Activated naive CD8-positive, alpha-beta T cell treated with anti-CD3 and anti-CD28 coated beads, Interleukin-2, amount 50 U/mL, for 16 hours (primary cell): ENCODE measurements at regions not wholly inside any gene's neighbourhood (a gene's known extent, or its start where the extent isn't known, plus 50 kb on each side); places are given as distances from the start of the nearest gene placed in this dataset.

Experiments used
- DNase-seq: peaks from one replicate; pipeline ENCODE4 v3.0.0-alpha.2; 2020; ENCODE audit warnings: low read depth, low spot score

DNA sequence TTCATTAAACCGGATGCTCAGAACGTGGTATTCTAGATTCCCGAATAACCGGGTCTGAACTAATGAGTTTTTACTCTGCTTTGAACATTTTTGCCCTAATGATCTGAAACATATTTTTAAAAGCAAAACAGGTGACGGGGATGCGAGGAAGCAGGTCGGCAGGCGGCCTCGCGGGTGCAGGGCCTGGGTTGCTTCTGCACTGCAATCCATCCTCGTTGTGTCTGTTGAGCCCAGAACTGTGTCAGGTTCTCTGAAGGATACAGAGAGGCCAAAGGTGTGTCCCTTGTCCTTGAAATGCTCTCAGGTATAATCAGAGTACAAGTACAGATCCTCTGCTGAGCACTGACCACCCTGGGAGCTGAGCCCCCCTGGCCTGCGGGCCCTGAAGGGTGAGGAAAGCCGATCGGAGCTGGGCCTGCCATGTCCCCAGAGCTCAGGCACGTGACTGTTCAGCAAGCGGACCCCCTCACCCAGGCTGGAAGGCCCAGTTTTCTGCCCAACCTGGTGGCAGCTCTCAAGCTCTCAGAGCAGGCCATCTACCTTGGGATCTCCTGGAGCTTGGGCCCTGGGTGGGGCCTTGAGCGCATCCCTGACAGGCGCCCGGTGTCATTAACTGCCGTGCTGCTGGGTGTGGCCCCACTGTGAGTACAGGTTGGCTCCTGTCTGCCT lies 151.8 kb downstream of the OLFM1 start:
- DNase-seq = no peak

DNA sequence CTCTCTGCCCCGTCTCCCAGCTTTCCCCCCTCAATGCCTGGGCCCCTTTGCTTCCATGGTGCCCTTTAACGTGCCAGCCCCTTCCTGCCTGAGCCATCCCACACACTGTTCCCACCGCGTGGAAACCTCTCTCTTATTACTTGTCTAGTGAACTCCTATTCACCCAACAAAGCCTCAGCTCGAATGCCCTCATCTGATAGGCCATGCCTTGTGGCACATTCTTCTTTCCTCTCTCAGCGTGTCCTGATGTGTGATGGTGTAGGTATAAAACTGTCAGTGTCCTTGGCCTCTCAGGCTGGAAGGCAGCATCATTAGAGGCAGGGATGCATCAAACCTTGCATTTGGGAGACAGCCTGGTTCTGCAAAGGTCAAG lies 152.3 kb downstream of the OLFM1 start:
- no peak for DNase-seq

DNA sequence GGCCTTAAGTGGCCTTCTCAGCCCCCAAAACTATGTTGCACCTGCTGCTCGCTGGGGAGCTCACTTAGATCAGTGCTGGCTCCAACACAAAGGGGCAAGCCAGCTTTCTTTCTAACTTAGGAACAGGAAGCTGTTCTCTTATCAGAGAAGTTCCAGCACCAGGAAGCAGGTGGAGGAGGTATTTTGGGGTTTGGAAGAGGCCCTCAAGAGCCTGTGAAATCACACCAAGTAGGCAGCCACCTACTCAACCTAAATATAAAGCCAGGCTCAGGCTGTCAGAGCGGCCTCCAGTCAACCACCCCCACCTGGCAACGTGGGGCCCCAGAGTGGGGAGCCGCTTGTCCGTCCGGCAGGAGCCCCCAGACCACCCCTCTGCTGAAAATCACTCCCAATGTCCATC lies 152.8 kb downstream of the OLFM1 start:
- DNase-seq = no peak

DNA sequence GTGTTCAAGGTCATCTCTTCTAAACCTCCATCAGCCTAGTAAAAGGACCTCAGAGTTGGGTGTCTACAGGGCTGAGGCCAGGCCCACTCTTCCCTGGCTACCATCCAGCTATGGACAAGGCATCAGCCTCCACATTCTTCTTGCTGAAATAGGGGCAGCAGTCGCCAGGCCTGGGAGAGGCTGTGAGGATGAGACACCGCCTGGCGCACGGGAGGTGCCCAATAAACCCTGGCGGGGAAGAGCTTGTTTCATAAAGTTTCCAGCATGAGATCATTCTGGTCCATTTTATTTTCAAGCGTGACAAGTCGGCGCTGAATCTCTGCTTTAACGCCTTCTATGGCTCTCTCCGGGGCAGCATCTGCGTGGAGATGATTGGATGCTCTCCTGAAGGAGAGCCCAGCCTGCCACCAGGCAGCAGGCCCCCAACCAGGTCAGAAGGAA lies 153.4 kb downstream of the OLFM1 start:
- no peak for DNase-seq

DNA sequence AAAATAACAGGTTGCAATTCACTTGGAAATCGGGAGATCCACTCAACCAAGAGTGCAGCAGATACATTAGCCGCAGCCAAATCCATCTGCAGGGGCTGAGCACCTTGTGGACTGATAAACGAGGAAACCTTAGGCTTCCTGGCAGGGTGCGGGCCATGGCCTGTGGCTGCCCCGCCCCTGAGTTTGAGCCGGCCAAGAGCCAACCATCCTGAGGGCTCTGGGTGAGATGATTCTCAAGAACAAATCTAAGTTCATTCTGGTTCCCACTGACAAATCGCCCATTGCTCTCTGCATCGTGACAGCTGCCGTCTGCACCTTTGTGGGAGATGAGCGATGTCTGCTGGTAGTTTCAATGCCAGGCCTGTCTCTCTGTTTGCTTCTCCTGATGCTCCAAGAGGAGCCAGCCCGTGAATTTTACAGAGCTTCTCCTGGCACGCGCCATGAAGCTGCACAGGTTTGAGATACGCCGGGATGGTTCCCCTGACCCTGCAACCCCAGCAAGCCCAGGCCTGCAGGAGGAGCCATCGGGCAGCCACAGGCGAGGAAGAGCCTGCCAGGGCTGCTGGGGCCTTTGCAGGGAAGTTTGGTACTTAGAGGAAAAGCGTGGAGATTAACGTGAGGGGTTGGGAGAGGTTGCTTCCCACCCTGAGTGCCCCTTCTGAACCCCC lies 154.0 kb downstream of the OLFM1 start:
- DNase-seq = no peak

DNA sequence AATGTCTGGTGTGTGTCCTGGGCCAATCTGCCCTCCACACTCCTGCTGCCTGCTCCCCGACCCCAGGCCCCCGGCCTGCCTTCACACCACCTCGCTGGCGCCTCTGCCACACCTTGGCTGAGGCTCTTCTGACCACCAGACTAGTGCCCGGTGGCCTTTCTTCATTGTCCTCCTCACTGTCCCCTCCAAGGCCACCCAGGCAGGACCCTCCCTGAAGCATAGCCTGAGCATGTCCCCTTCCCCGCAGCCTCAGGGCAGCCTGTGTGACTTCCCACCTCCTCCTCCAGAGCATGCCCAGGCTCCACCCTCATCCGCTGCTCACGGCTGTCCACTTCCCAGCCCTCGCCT lies 154.6 kb downstream of the OLFM1 start:
- DNase-seq = no peak

DNA sequence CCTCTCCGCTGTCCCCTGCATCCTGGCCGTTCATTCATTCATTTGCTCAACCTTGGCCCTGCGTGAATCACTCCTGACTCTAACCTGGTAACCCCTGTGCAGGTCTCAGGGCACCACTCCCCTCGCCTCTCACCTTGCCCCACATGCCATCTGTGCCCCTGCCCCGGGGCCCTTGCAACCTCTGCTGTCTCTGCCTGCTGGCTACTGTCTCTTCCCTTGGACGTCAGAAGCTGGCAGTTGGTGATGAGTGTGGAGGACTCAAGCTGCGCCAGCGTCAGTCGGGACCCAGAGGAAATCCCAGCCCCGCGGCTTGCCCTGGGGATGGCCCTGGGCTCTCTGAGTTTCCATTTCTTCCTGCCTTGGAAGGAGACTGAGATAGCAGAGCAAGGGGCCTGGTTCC lies 154.9 kb downstream of the OLFM1 start:
- no peak for DNase-seq

DNA sequence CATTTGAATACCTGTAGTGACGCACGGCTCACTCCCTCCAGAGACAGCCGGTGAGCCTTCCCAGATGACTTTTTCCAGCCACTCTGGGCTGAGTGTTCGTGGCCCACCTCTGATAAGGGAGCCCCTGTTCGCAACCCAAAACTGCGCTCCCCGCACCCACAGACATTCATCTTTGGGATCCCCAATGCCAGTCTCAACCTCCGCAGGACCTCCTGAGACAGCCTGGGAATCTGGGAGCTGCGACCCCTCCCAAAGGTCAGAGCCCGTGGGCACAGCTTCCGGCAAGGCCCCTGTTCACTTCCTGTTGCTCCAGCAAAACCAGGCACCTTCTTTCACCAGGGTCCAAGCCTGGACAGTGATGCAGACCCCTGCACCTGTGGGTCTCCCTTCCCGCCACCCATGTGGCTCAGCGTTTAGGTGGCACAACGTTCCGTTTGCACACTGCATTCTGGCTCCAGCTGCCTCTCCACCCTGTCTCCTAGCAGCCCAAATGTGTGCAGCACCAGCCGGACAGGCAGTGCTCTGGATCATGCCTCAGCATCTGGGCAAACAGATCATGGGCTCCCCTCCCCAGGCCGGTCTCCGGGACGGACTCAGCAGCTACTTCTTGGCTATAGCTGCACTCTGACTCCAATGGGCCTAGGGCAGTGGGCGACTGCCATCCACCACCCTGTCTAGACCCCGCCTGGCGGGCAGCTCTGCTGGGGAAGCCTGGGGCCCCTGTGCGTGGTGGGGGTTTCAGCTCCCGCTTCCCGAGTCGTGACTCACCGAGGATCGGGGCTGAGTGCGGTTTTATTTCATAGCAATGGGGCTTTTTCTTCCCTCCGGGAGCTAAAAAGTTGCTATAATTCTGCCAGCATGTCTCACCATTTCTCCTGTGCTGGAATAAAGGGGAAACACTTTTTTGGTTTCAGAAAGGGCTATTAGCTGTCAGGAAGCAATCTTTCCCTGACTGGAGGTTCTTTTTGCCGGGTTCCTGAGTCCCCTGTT lies 156.0 kb downstream of the OLFM1 start:
- DNase-seq = no peak

DNA sequence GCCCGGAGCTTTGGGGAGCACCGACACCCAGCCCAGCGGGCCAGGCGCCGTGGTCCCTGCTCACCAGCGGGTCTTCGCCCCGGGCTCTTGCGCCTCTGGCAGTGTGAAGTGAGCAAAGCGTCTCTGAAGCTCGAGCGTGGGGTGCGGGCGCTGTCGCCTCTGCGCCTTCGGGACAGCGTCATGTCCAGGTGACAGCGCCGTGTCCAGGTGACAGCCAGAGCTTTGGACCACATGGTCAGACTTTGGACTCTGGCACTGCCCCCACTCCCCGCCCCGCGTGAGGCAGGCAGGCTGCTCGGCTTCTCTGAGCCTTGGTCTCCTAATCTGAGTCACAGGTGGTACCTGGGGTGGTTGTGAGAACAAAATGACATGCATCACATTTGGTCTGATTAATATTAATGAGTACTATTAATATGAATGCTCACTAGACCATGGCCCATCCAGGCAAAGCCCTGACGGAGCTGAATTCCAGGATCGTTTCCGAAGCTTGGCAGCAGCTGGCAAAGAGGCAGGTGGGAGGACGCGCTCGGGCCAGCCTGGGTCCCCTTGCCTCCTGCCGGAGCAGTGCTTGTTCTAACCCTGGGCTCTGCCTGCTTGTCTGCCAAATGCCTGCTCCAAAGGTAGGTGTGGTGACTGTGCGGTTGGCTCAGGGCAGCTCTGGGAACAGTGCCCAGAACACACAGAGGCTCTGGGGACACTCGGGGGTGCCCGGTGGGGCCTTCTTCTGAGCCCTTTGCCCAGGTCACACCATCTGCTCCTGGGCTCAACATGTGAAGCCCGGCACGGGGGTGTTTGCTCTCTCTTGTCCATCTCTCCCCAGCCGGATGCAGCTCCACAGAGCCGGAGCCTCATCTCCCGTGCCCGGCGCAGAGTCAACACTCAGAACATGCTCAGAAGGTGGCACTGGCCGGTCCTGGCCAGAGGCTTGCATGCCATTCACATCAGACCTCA lies 157.1 kb downstream of the OLFM1 start:
- DNase-seq = no peak

DNA sequence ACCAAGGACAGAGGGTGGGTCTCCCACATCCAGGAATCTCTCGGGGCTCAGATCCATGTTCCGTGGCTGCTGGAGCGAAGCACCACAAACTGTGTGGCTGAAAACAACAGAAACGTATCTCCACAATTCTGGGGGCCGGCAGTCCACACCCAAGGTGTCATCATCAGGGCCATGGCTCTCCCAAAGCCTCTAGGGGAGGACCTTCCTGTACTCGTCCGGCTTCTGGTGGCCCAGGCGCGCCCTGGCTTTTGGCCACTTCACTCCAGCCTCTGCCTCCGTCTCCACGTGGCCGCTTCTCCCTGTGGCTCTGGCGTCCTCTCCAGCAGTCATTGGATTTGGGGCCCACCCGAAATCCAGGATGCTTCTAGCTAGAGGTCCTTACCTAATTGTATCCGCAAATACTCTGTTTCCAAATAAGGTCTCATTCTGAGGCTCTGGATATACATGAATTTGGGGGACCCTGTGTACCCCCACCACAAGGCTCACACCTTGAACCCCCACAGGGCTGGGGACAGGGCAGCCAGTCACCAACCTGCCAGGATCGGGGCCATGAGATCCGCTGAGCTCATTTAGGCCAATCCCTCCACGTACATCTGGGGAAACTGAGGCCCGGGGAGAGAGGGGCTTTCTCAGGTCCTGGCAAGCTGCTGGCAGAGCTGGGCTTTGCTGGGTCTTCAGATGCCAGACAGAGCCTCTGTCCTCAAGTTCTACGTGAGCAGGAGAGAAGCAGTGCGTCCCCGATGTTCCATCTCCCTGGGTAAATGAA lies 158.2 kb downstream of the OLFM1 start:
- DNase-seq = no peak

DNA sequence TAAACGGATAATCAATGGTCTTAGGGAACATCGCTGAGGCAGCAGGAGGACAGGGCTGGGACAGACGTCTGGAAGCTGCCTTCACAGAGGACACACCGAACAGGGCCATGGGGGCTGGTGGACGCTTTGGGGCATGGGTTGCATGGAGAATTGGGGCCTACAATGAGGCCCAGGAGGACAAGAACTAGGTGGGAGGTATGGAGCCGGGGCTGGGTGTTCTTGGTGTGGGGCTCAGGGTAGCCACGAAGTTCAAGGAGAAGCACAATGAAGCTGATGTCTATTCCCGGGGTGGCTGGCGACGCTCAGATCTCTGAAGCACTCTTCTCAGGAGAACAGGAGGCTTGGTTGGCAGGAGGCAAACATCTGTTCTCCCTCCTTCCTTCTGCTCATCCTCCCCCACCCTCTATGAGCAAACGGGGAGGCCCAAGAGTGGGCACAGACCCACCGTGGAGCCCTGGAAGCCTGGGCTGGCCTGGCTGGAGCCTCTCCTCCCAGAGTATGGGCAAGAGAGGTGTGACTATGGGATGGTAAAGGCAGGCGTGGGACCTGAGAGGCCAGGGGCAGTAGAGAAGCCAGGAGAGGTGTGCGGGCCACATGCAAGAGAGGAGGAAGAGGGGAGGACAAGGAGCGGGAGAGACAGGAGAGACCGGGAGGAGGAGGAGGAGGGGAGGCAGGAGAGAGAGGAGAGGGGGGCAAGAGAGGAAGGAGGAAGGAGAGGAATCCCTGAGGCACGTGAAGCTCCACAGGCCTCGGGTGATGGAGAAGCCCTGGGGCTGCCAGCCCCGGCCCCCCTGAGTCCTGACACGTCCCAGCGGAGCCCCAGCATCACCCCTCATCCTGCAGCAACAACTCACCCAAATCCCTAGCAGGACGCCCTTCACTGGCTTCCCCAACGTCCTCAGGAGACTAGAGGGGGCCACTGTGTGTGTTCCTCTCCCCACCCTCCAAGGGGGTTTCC lies 159.1 kb downstream of the OLFM1 start:
- no peak for DNase-seq

DNA sequence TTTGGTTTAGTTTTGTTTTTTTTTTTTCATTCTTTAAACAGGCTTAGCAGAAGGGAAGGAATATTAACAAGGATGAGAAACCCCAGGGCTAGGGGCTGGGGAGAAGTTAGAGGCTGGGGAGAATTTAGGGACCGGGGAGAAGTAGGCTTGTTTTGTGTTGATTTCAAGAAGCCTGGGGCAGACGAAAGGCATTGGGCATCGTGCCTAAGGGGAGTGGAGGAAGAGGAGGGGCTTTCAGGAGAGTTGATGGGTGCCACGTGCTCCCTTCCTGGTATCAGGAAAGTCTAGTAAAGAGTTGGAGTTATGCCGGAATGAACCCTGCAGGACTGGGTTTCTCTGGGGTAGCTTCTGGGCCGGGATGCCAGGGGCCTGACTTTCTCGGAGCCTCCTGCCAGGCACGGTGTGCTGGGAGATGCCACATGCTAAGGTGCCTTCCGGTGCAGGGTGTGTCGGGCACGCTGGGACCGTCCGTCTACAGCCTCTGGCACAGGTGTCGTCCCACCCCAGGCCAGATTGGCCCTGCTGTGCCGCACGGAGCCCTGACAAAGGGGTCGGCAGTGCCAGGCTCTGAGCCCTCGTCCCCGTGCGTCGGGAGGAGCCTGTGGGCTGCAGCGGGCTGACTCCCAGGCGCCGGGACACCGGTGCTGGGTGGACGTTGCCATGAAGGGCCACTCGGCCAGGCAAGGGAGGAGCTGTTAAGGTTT lies 159.9 kb downstream of the OLFM1 start:
- DNase-seq = no peak

DNA sequence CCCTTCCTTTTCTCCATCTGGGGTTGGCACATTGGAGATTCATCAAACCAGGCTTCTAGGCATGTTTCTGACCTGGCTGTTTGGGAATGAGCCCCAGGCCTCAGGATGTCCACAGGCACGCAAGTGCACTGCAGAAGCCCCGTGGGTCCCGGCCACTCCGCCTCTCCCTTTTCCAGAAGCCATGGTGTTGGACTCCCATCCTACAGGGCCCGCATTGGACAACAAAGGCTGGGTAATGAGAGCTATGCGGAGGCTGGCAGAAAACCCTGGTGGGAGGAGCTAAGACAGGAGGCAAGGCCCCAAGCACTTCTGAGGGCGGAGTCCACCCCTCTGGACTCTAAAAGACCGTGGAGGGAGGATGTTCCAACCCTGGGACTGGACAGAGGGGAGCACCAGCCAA lies 160.6 kb downstream of the OLFM1 start:
- DNase-seq = no peak

DNA sequence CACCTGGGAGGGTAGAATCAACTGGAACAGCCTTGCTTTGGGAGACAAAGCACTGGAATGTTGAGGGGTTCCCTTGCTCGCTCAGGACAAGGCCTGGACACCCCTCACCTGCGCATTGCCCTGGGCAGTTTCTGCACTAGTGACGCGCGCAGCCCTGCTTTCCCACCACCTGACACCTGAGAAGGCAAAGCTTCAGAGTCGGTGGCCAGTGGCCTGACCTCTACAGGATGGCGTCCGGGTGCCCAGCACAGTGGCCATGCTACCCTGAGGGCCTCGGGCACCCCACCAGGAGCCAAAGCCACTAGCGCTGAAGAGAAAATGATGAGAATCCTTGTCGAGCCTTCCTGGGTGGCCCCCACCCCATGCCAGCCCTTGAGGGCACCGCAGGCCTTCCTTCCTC lies 161.3 kb downstream of the OLFM1 start:
- no peak for DNase-seq

DNA sequence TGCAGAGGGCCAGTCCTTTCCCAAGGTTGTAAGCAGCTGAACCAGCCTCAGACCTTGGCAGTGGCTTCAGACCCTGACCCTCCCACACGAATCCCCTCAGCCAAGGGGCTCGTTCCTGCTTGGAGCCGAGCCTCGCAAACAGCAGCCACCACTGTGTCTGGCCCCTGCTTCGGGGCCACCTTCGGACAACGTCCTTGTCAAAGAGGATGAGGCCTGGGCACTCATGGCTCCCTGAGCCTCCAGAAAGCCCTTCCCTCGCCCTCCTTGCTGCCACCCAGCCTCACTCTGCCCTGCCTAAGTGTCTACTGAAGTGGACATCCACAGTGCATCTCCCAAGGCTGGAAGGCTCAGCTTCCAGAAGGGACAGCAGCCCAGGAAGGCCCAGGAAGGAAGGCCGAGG lies 161.7 kb downstream of the OLFM1 start:
- DNase-seq = no peak

DNA sequence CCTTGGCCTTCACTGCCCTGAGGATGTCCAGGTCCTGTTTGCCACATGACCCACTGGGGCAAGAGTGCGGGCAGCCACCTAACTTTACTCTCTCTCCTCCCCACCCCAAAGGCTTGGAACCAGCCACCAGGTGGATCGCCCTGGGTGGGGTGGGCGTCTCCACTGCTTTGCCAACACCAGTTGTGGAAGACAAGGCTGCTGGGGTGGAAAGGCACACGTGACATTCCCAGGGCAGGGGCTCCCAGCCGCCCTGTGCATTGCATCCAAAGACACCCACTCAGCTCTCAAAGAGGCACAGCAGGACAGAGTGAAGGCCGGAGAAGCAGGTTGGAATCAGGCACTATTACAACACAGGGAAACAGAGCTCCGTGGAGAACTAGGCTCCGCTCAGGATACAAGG lies 162.2 kb downstream of the OLFM1 start:
- no peak for DNase-seq

DNA sequence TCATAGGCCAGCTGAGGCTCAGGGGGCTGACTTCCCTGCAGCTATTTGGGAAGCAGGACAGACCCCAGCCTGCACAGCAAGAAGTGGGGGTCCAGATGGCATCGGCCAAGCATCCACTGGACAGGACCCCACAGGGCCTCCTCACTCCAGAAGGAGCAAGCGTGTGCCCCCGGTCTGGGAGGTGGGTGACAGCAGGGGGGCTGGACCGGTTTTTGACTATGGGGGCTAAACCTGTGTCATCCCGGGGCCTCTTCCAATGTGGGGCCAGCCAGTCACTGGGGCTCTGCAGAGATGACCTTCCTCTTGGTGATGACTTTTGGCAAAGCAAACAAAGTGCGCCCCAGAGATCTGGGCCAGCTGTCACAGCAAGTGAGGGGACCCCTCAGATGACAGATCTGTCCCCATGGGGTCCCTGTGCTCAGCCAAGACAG lies 163.9 kb downstream of the OLFM1 start:
- no peak for DNase-seq

DNA sequence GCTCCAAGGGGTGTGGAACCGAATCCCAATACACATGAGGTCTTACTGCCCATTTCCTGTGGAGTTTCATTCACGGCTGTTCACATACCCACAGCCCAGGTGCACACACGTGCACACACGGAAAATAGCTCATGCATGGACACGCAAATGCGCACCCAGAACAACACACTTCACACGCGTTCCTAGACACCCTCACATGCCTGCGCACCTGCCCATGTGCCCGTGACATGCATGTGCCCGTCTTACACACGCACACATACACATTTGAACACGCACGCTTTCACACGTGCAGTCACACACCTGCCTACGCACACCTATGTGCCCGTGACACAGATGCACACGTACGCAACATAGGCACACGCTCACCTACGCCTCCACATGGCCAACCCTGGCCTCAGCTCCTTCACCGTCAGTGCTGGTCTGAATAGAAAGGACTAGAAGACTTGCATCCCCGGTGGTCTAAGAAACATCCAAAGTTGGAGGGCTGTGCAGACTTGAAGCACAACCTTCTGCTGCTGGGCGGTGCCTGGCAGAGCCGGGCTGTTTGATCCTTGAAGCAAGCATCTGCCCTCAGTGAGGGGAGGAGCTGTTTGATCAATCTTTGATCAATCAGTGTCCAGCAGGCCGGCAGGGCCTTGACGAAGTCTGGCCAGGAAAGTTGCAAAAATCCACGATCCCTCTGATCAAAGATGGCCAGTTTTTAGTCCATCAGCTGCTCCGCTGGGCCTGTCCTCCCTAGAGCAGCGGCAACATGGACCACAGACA lies 164.7 kb downstream of the OLFM1 start:
- no peak for DNase-seq
